Mesothelial cell of epicardium (in vitro differentiated cells): ENCODE measurements at regions not wholly inside any gene's neighbourhood (a gene's known extent, or its start where the extent isn't known, plus 50 kb on each side); places are given as distances from the start of the nearest gene placed in this dataset.

ENCODE experiments used
- DNase-seq, 2 experiments: peaks; one replicate each; pipeline ENCODE4 v3.0.0; 2021; ENCODE audit warnings: low spot score in 2 of 2; ENCODE audit not compliant: unreplicated experiment in 2 of 2
- H3K27ac Mint-ChIP-seq: 2 replicates; pipeline ENCODE4 v1.8.0; 2021; ENCODE audit warnings: mixed read lengths
- H3K27me3 Mint-ChIP-seq: 2 replicates; pipeline ENCODE4 v1.8.0; 2021; ENCODE audit warnings: low read depth, mixed read lengths
- H3K36me3 Mint-ChIP-seq: 2 replicates; pipeline ENCODE4 v1.8.0; 2021; ENCODE audit warnings: mixed read lengths
- H3K4me1 Mint-ChIP-seq: 2 replicates; pipeline ENCODE4 v1.8.0; 2021; ENCODE audit warnings: mixed read lengths
- H3K4me3 Mint-ChIP-seq: 2 replicates; pipeline ENCODE4 v1.8.0; 2021; ENCODE audit warnings: mild to moderate bottlenecking, moderate library complexity, mixed read lengths
- H3K9me3 Mint-ChIP-seq: 2 replicates; pipeline ENCODE4 v1.8.0; 2021; ENCODE audit warnings: mixed read lengths
- TF ChIP-seq, protein P1 (sequence below): fragments of 200-600 bp; sonication (generic); IDR thresholded peaks from one replicate; pipeline ENCODE4 v1.5.0; 2021; ENCODE audit warnings: antibody characterized with exemption; ENCODE audit not compliant: unreplicated experiment

DNA sequence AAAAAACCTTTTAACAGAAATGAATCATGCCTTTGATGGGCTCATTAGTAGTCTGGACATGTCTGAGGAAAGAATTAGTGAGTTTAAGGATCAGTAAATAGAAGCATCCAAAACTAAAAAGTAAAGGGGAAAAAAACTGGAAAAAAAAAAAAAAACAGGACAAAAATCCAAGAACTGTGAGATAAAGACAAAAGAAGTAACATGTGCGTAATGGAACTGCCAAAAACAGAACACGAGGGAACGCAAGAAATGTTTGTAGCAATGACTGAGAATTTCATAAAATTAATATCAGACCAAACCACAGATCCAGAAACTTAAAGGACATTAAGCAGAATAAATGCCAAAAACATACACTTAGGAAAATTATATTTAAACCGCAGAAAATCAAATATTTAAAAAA, 77.4 kb downstream of the MS4A13 start:
- peaks cover 8% of the 10 kb centered on the region for H3K9me3 Mint-ChIP-seq
- TF ChIP-seq, protein P1, sequence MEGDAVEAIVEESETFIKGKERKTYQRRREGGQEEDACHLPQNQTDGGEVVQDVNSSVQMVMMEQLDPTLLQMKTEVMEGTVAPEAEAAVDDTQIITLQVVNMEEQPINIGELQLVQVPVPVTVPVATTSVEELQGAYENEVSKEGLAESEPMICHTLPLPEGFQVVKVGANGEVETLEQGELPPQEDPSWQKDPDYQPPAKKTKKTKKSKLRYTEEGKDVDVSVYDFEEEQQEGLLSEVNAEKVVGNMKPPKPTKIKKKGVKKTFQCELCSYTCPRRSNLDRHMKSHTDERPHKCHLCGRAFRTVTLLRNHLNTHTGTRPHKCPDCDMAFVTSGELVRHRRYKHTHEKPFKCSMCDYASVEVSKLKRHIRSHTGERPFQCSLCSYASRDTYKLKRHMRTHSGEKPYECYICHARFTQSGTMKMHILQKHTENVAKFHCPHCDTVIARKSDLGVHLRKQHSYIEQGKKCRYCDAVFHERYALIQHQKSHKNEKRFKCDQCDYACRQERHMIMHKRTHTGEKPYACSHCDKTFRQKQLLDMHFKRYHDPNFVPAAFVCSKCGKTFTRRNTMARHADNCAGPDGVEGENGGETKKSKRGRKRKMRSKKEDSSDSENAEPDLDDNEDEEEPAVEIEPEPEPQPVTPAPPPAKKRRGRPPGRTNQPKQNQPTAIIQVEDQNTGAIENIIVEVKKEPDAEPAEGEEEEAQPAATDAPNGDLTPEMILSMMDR: no peak
- H3K4me1 Mint-ChIP-seq: peaks cover 20% of the 10 kb centered on the region
- no peak overlapping the region for H3K4me3 Mint-ChIP-seq
- no peak for DNase-seq
- peaks cover 5% of the 10 kb centered on the region for H3K27me3 Mint-ChIP-seq
- H3K36me3 Mint-ChIP-seq: no peaks in the 10 kb centered on the region
- H3K27ac Mint-ChIP-seq: no peak overlapping the region

GRCh38 chr11:60594998-60595642, 79.9 kb downstream of the MS4A13 start:
- Mint-ChIP-seq H3K4me3 (no peak overlapping the region), H3K27ac (peak overlapping the region; percentile 21), H3K4me1 (peaks cover 20% of the 10 kb centered on the region), H3K27me3 (no peaks in the 10 kb centered on the region), H3K36me3 (no peaks in the 10 kb centered on the region), H3K9me3 (peaks cover 14% of the 10 kb centered on the region)
- DNase-seq: peak in 1 of 2 experiments; percentile 38
- TF ChIP-seq, protein P1: no peak

DNA sequence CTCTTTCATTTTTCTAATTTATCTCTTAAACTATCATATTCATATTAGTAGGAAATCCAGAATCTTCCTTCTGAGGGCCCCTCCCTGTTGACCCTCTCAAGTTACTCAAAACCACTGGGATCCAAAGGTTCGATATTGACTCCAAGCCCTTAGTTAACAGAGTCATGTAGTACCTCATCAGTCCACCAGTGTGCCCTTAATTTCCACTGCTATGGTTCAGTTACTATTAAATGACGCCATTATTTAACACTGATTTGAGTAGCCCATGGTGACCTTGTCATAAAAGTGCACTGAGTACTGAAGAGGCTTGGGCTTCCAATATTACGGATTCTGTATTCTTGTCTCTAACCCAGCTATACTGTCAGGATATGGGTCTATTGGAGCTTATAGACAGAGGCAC, 91.9 kb upstream of the MS4A8 start:
- H3K27ac Mint-ChIP-seq: no peak overlapping the region

DNA sequence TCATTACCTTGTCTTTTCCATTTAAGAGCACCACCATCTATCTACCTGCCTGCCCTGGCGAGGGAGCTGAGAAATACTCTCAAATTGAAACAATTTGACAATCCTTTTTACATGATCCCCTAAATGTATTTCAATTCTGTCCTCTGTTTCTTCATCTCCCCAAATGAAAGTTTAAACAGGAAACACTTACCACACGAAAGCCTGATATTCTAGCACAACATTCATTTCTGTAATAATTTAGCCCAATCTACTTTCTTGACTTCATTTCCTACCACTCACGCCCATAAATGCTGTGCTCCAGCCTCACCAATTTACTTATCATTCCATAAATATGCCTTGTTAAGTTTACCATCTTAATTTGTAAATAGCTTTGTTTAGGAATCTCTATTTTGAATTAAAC, 89.8 kb upstream of the MS4A8 start:
- no peak for DNase-seq
- Mint-ChIP-seq H3K36me3 (no peaks in the 10 kb centered on the region), H3K27me3 (peaks cover 10% of the 10 kb centered on the region)

More for the DNA sequence above, 91.9 kb upstream of the MS4A8 start:
- Mint-ChIP-seq H3K27me3 (peaks cover 4% of the 10 kb centered on the region), H3K4me3 (no peak overlapping the region), H3K4me1 (peaks cover 2% of the 10 kb centered on the region), H3K36me3 (no peaks in the 10 kb centered on the region), H3K9me3 (no peaks in the 10 kb centered on the region)
- no peak for DNase-seq
- TF ChIP-seq, protein P1: peak; percentile 58

DNA sequence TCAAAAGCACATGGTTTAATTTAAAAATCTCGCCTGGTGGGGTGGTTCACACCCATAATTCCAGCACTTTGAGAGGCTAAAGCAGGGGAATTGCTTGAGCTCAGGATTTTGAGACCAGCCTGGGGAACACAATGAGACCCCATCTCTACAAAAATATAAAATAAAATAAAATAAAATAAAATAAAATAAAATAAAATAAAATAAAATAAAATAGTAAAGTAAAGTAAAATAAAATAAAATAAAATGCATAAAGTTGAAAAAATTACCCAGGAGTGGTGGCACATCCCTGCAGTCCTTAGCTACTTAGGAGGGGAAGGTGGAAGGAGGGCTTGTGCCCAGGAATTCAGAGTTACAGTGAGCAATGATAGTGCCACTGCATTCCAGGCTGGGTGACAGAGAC, 88.7 kb upstream of the MS4A8 start:
- Mint-ChIP-seq H3K9me3 (no peaks in the 10 kb centered on the region), H3K4me1 (peaks cover 2% of the 10 kb centered on the region), H3K27ac (no peak overlapping the region), H3K36me3 (no peaks in the 10 kb centered on the region), H3K27me3 (peaks cover 10% of the 10 kb centered on the region), H3K4me3 (no peak overlapping the region)
- DNase-seq: no peak
- TF ChIP-seq, protein P1: no peak

More for the DNA sequence above, 89.8 kb upstream of the MS4A8 start:
- TF ChIP-seq, protein P1: no peak
- H3K9me3 Mint-ChIP-seq: no peaks in the 10 kb centered on the region
- H3K4me3 Mint-ChIP-seq: no peak overlapping the region
- peaks cover 2% of the 10 kb centered on the region for H3K4me1 Mint-ChIP-seq
- no peak overlapping the region for H3K27ac Mint-ChIP-seq
